Body of pancreas (tissue), 4 donors: ENCODE measurements at regions not wholly inside any gene's neighbourhood (a gene's known extent, or its start where the extent isn't known, plus 50 kb on each side); places are given as distances from the start of the nearest gene placed in this dataset.

Experiments
- ATAC-seq: fragments of 150-250 bp; one replicate; pipeline ENCODE4 v1.9.1; 2016
- DNase-seq, 4 donors: peaks; one replicate each; pipeline ENCODE4 v3.0.0-alpha.2; 2019
- H3K27ac ChIP-seq, 4 donors: fragments of 200-600 bp; sonication (generic); 1 replicate in 3 of 4; 2 replicates in 1 of 4; pipeline versions ENCODE4 v1.5.1 to v1.6.1; 2016 to 2019; ENCODE audit warnings: mild to moderate bottlenecking in 1 of 4, mixed read lengths in 1 of 4, moderate library complexity in 1 of 4
- H3K27me3 ChIP-seq, 2 donors: fragments of 200-600 bp; sonication (generic); one replicate each; pipeline ENCODE4 v1.6.0; 2016; ENCODE audit warnings: mild to moderate bottlenecking in 1 of 2
- H3K36me3 ChIP-seq, 2 donors: fragments of 200-600 bp; sonication (generic); replicated peaks in 1 of 2; 2 replicates each; pipeline ENCODE4 v1.5.1; 2016; ENCODE audit warnings: low read depth in 2 of 2; ENCODE audit not compliant: insufficient read depth in 1 of 2
- H3K4me1 ChIP-seq: fragments of 200-600 bp; sonication (generic); one replicate; pipeline ENCODE4 v1.6.0; 2016
- H3K4me3 ChIP-seq, 2 donors: fragments of 200-600 bp; sonication (generic); 1 replicate in 1 of 2; 2 replicates in 1 of 2; pipeline ENCODE4 v1.5.1; 2016 to 2019
- H3K9me3 ChIP-seq, 3 donors: fragments of 200-600 bp; sonication (generic); 1 replicate in 2 of 3; 2 replicates in 1 of 3; pipeline ENCODE4 v1.5.1; 2016
- POLR2A ChIP-seq, 3 donors: fragments of 450-650 bp; IDR thresholded peaks; one replicate each; pipeline ENCODE4 v1.6.1; 2016; ENCODE audit warnings: antibody characterized with exemption in 3 of 3, mild to moderate bottlenecking in 2 of 3
- WGBS, 2 donors: methylation state at CpG; one replicate each; pipeline ENCODE4 v1.1.5; 2017; 5-methylcytosine and 5-hydroxymethylcytosine counted together
- intact Hi-C: fragments of 100-400 bp; cut with DNase I; formaldehyde crosslinking; loops from one replicate; pipeline ENCODE4 v1.15.1; 2023
- TF ChIP-seq, protein P1 (sequence below), 7 experiments: fragments of 450-650 bp in 4 of 7; fragments of 200-600 bp in 3 of 7; sonication (generic) in 3 of 7; IDR thresholded peaks; one replicate each; pipeline ENCODE4 v1.5.1; 2016 to 2019; ENCODE audit warnings: antibody characterized with exemption in 7 of 7

- 51 to 53% methylated on average over 9 to 16 of the region's 16 CpGs for WGBS, 2 donors
These were observed 80.4 kb upstream of the DIO3 start for GRCh38 chr14:101480747-101481530.

DNA sequence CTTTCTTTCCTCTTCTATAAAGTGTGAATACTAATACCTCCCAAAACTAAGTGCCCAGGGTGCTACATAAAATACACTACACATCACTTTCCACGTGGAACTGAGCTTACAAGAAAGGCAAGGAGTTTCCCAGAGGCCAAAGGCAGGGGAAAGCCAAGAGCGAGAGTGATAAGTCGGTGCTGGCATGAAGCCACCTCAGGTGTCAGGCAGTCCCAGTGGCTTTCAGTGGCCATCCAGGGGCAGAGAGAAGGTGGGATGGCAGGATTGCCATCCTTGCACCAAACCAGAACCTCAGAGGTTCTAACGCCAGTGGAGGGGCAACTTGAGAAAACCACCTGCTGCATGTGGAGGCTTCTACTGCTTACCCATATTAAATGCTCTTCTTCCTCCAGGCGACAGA is 79.7 kb upstream of the DIO3 start:
- H3K4me3 ChIP-seq = no peak overlapping the region
- H3K9me3 ChIP-seq = no peaks in the 10 kb centered on the region
- DNase-seq (peak in 3 of 4 donors; percentile 18 to 59 (median 46)), ATAC-seq (no peak)
- intact Hi-C loops = no loop called here
- no peaks in the 10 kb centered on the region for H3K36me3 ChIP-seq
- H3K4me1 ChIP-seq = peaks cover 31% of the 10 kb centered on the region
- no peaks in the 10 kb centered on the region for H3K27me3 ChIP-seq
- 61 to 66% methylated on average over 5 of the region's 5 CpGs for WGBS, 2 donors
- TF ChIP-seq, protein P1, sequence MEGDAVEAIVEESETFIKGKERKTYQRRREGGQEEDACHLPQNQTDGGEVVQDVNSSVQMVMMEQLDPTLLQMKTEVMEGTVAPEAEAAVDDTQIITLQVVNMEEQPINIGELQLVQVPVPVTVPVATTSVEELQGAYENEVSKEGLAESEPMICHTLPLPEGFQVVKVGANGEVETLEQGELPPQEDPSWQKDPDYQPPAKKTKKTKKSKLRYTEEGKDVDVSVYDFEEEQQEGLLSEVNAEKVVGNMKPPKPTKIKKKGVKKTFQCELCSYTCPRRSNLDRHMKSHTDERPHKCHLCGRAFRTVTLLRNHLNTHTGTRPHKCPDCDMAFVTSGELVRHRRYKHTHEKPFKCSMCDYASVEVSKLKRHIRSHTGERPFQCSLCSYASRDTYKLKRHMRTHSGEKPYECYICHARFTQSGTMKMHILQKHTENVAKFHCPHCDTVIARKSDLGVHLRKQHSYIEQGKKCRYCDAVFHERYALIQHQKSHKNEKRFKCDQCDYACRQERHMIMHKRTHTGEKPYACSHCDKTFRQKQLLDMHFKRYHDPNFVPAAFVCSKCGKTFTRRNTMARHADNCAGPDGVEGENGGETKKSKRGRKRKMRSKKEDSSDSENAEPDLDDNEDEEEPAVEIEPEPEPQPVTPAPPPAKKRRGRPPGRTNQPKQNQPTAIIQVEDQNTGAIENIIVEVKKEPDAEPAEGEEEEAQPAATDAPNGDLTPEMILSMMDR (IDR thresholded peaks at IDR 0.05) = no peak
- TF ChIP-seq POLR2A (IDR thresholded peaks at IDR 0.05) = no peak
- H3K27ac ChIP-seq = peak overlapping the region in 1 of 4 donors; percentile 36

More at GRCh38 chr14:101480747-101481530, 80.4 kb upstream of the DIO3 start:
- ATAC-seq (no peak), DNase-seq (peak in 3 of 4 donors; percentile 11 to 40 (median 21))
- intact Hi-C loops = no loop called here
- Histone ChIP-seq H3K4me3 (no peak overlapping the region), H3K4me1 (peaks cover 37% of the 10 kb centered on the region), H3K27ac (peak overlapping the region in 2 of 4 donors; percentile 36 to 61), H3K9me3 (no peaks in the 10 kb centered on the region), H3K27me3 (no peaks in the 10 kb centered on the region), H3K36me3 (no peaks in the 10 kb centered on the region)
- TF ChIP-seq, protein P1 (IDR thresholded peaks at IDR 0.05) = no peak
- TF ChIP-seq POLR2A (IDR thresholded peaks at IDR 0.05) = no peak

DNA sequence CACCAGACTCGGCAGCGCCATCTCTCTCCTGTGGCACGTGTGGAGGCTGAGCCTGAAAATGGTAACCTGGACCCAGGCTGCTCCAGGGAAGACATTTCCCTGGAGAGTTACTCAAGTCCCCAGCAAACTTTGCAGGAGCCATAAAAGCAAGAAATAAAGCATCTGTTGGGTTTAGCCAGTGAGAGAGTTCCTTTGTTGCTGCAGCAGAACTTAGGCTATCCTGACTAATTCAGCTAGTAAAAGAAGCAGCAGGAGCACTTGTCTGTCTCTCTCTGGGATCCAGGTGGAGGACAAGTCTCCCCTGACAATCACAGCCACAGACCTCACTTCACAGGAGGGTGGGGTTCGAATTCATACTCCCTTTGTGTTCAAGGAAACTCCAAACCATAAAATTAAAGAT is 79.2 kb upstream of the DIO3 start:
- no peaks in the 10 kb centered on the region for H3K36me3 ChIP-seq
- no peak for DNase-seq
- WGBS, 2 donors = 85 to 91% methylated on average over 4 of the region's 4 CpGs
- no peaks in the 10 kb centered on the region for H3K9me3 ChIP-seq
- H3K27me3 ChIP-seq = no peaks in the 10 kb centered on the region
- no peak overlapping the region for H3K27ac ChIP-seq
- TF ChIP-seq, protein P1 (IDR thresholded peaks at IDR 0.05) = no peak
- TF ChIP-seq POLR2A (IDR thresholded peaks at IDR 0.05) = no peak
- no peak for ATAC-seq
- intact Hi-C loops = no loop called here
- peaks cover 26% of the 10 kb centered on the region for H3K4me1 ChIP-seq
- no peak overlapping the region for H3K4me3 ChIP-seq

DNA sequence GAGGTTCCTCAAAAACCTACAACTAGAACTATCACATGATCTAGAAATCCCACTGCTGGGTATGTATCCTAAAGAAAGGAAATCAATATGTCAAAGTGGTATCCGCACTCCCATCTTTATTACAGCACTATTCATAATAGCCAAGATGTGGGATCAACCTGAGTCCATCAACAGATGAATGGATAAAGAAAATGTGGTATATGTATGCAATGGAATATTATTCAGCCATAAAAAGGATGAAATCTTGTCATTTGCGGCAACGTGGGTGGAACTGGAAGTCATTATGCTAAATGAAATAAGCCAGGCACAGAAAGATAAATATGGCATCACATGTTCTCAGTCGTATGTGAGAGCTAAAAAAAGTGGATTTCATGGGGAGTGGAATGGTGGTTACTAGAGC is 77.5 kb upstream of the DIO3 start:
- H3K27ac ChIP-seq = no peak overlapping the region
- no peak for ATAC-seq
- intact Hi-C loops = no loop called here

More for the DNA sequence above, 77.5 kb upstream of the DIO3 start:
- Histone ChIP-seq H3K36me3 (no peaks in the 10 kb centered on the region), H3K9me3 (no peaks in the 10 kb centered on the region), H3K27me3 (no peaks in the 10 kb centered on the region), H3K4me1 (peaks cover 16% of the 10 kb centered on the region), H3K4me3 (no peak overlapping the region)
- no peak for DNase-seq
- WGBS, 2 donors = 84 to 85% methylated on average over 4 of the region's 4 CpGs
- no peak for TF ChIP-seq POLR2A (IDR thresholded peaks at IDR 0.05)
- TF ChIP-seq, protein P1 (IDR thresholded peaks at IDR 0.05) = no peak
